ENCODE measurements at regions not wholly inside any gene's neighbourhood (a gene's known extent, or its start where the extent isn't known, plus 50 kb on each side); places are given as distances from the start of the nearest gene placed in this dataset.

GRCh38 chr12:30824311-30824710 is 69.6 kb upstream of the CAPRIN2 start:
- no peaks in the 10 kb centered on the region for H3K27me3 ChIP-seq (ENCODE audit: control insufficient read depth in 2 of 2, insufficient read depth in 2 of 2, low read length in 2 of 2)
- no peak overlapping the region for H3K4me3 ChIP-seq (ENCODE audit: low read length)
- peaks cover 41 to 69% (median 59%) of the 10 kb centered on the region in 5 donors for H3K27me3 Mint-ChIP-seq
- ChIA-PET CTCF (no interaction called here), POLR2A (no interaction called here)
- no peaks in the 10 kb centered on the region for H3K36me3 ChIP-seq (ENCODE audit: control insufficient read depth in 2 of 3, insufficient read depth in 3 of 3, low read length in 3 of 3)
- no peak overlapping the region for H3K27ac ChIP-seq (ENCODE audit: low read depth, low read length)
- H3K9me3 Mint-ChIP-seq, result peaks cover 0 to 1% (median 0%) of the 10 kb centered on the region in 11 donors
- H3K4me1 ChIP-seq (ENCODE audit: control insufficient read depth in 2 of 2, insufficient read depth in 2 of 2, low read length in 2 of 2), result peaks cover 0 to 11% of the 10 kb centered on the region in 2 donors
- no peak for DNase-seq
- no peaks in the 10 kb centered on the region for H3K9me3 ChIP-seq (ENCODE audit: control insufficient read depth in 2 of 3, low read length in 3 of 3)
- H3K4me1 Mint-ChIP-seq, result peaks cover 15 to 21% (median 19%) of the 10 kb centered on the region in 7 donors
- ATAC-seq, result no peak
- H3K27ac Mint-ChIP-seq, result no peak overlapping the region
- intact Hi-C loops (cut with micrococcal nuclease), result no loop called here
- peak overlapping the region in 9 of 10 donors; percentile 11 to 97 (median 67) for H3K4me3 Mint-ChIP-seq
- H3K36me3 Mint-ChIP-seq, result no peaks in the 10 kb centered on the region

DNA sequence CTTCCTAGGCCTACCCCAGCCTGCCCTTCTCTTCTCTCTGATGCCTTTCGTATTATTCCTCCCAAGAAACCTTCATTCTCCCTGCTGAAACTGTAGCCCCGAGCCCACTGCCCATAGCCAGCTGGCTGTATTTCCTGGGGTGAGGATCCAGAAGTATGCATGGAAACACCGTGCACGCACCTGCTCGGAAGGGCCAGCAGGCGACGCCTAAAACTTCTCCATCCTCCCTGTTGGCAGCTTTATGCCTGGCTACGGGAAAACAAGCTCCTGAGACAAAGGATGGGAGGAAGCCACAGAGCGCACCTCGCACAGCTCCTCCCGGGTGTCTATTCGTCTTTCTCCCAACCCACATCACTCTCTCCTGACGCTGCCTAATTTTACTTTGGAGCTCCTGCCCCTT is 69.0 kb upstream of the CAPRIN2 start:
- H3K27ac ChIP-seq (ENCODE audit: low read depth, low read length), result no peak overlapping the region
- Mint-ChIP-seq H3K27ac (peak overlapping the region in 1 of 9 donors; percentile 54), H3K36me3 (no peaks in the 10 kb centered on the region), H3K27me3 (peaks cover 46 to 69% (median 60%) of the 10 kb centered on the region in 5 donors), H3K4me1 (peaks cover 15 to 21% (median 19%) of the 10 kb centered on the region in 7 donors), H3K4me3 (peak overlapping the region; percentile 11 to 97 (median 92)), H3K9me3 (peaks cover 0 to 1% (median 0%) of the 10 kb centered on the region in 11 donors)
- no peaks in the 10 kb centered on the region for H3K9me3 ChIP-seq (ENCODE audit: control insufficient read depth in 2 of 3, low read length in 3 of 3)
- H3K4me1 ChIP-seq (ENCODE audit: control insufficient read depth in 2 of 2, insufficient read depth in 2 of 2, low read length in 2 of 2), result peaks cover 0 to 11% of the 10 kb centered on the region in 2 donors
- no peak for ATAC-seq
- no peaks in the 10 kb centered on the region for H3K36me3 ChIP-seq (ENCODE audit: control insufficient read depth in 2 of 3, insufficient read depth in 3 of 3, low read length in 3 of 3)
- no peak overlapping the region for H3K4me3 ChIP-seq (ENCODE audit: low read length)
- intact Hi-C loops (cut with micrococcal nuclease), result loop anchor here in 1 of 2 donors (2.0 kb wide), 1 partner anchor 23 kb away; no protein-coding TSS in a partner anchor
- ChIA-PET POLR2A (no interaction called here), CTCF (no interaction called here)
- H3K27me3 ChIP-seq (ENCODE audit: control insufficient read depth in 2 of 2, insufficient read depth in 2 of 2, low read length in 2 of 2), result no peaks in the 10 kb centered on the region
- DNase-seq, result no peak

GRCh38 chr12:30823156-30823699 is 68.5 kb upstream of the CAPRIN2 start:
- peak overlapping the region in 2 of 9 donors; percentile 18 to 54 for H3K27ac Mint-ChIP-seq
- H3K9me3 ChIP-seq (ENCODE audit: control insufficient read depth in 2 of 3, low read length in 3 of 3), result no peaks in the 10 kb centered on the region

DNA sequence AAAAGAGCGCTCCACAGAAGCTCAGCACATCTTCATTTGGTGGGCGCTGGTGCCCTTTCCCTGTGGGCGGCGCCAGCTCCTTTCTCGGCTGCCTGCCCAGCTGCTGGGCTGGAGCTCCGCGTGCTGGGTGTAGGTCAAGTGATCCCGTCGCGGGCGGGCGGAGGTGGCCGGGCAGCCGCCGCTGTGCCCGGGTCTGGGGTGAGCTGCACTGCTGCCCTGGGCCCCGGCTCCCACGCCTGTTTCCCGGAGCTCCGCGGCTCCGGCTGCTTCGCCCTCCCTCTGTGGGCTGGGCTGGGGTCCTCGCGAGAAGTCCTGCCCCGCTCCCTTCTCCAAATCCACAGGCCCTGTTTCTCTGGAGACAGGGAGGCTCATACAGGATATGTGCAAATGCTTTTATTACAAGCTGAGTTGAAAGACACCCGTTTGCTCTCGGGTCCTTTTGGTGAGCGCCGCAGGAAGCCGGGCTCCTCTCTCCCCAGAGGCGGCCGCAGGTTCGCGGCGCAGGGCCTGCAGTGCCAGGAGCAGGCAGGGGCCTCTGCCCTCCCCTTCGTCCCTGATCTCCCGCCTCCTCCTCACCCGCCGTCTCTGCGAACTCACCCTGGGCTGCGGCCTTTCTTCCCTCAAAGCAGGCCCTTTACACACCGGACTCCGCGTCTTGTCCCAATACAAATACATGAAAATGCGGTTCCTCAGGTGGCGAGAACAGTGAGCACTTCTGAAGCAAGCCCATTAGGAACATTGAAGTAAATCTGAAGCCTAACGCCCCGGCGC is 67.8 kb upstream of the CAPRIN2 start:
- ATAC-seq (peak; percentile 71), DNase-seq (peak in 7 of 9 donors; percentile 7 to 38 (median 32))
- H3K4me3 Mint-ChIP-seq, result peak overlapping the region; percentile 86 to 97 (median 92)
- no peaks in the 10 kb centered on the region for H3K36me3 ChIP-seq (ENCODE audit: control insufficient read depth in 2 of 3, insufficient read depth in 3 of 3, low read length in 3 of 3)
- H3K27ac Mint-ChIP-seq, result peak overlapping the region in 2 of 9 donors; percentile 18 to 54
- ChIA-PET POLR2A (no interaction called here), CTCF (no interaction called here)
- H3K27ac ChIP-seq (ENCODE audit: low read depth, low read length), result no peak overlapping the region
- H3K4me1 ChIP-seq (ENCODE audit: control insufficient read depth in 2 of 2, insufficient read depth in 2 of 2, low read length in 2 of 2), result peaks cover 0 to 11% of the 10 kb centered on the region in 2 donors
- peaks cover 0 to 1% (median 0%) of the 10 kb centered on the region in 11 donors for H3K9me3 Mint-ChIP-seq
- peaks cover 15 to 21% (median 19%) of the 10 kb centered on the region in 7 donors for H3K4me1 Mint-ChIP-seq
- H3K27me3 Mint-ChIP-seq, result peaks cover 52 to 70% (median 54%) of the 10 kb centered on the region in 5 donors
- no peaks in the 10 kb centered on the region for H3K36me3 Mint-ChIP-seq
- no peaks in the 10 kb centered on the region for H3K9me3 ChIP-seq (ENCODE audit: control insufficient read depth in 2 of 3, low read length in 3 of 3)
- peaks cover 0 to 2% of the 10 kb centered on the region in 2 donors for H3K27me3 ChIP-seq (ENCODE audit: control insufficient read depth in 2 of 2, insufficient read depth in 2 of 2, low read length in 2 of 2)
- H3K4me3 ChIP-seq (ENCODE audit: low read length), result peak overlapping the region; percentile 60
- intact Hi-C loops (cut with micrococcal nuclease), result loop anchor here in 1 of 2 donors (2.0 kb wide), 1 partner anchor 24 kb away; no protein-coding TSS in a partner anchor

More at GRCh38 chr12:30823156-30823699, 68.5 kb upstream of the CAPRIN2 start:
- Histone ChIP-seq H3K27me3 (ENCODE audit: control insufficient read depth in 2 of 2, insufficient read depth in 2 of 2, low read length in 2 of 2) (no peaks in the 10 kb centered on the region), H3K4me1 (ENCODE audit: control insufficient read depth in 2 of 2, insufficient read depth in 2 of 2, low read length in 2 of 2) (peaks cover 0 to 11% of the 10 kb centered on the region in 2 donors), H3K4me3 (ENCODE audit: low read length) (peak overlapping the region; percentile 60), H3K36me3 (ENCODE audit: control insufficient read depth in 2 of 3, insufficient read depth in 3 of 3, low read length in 3 of 3) (no peaks in the 10 kb centered on the region), H3K27ac (ENCODE audit: low read depth, low read length) (no peak overlapping the region)
- H3K36me3 Mint-ChIP-seq, result no peaks in the 10 kb centered on the region
- CTCF ChIA-PET, result no interaction called here
- peak; percentile 78 for ATAC-seq
- H3K4me3 Mint-ChIP-seq, result peak overlapping the region; percentile 86 to 97 (median 92)
- H3K9me3 Mint-ChIP-seq, result peaks cover 0 to 1% (median 0%) of the 10 kb centered on the region in 11 donors
- peaks cover 51 to 69% (median 59%) of the 10 kb centered on the region in 5 donors for H3K27me3 Mint-ChIP-seq
- H3K4me1 Mint-ChIP-seq, result peaks cover 15 to 21% (median 19%) of the 10 kb centered on the region in 7 donors
- POLR2A ChIA-PET, result no interaction called here
- DNase-seq, result peak in 5 of 9 donors; percentile 16 to 41 (median 31)
- intact Hi-C loops (cut with micrococcal nuclease), result loop anchor here in 1 of 2 donors (2.0 kb wide), 1 partner anchor 24 kb away; no protein-coding TSS in a partner anchor

- H3K4me3 Mint-ChIP-seq, result no peak overlapping the region
- ChIA-PET CTCF (no interaction called here), POLR2A (no interaction called here)
- H3K4me1 Mint-ChIP-seq, result peaks cover 15 to 21% (median 19%) of the 10 kb centered on the region in 7 donors
- intact Hi-C loops (cut with micrococcal nuclease), result no loop called here
- H3K4me3 ChIP-seq (ENCODE audit: low read length), result no peak overlapping the region
- H3K36me3 ChIP-seq (ENCODE audit: control insufficient read depth in 2 of 3, insufficient read depth in 3 of 3, low read length in 3 of 3), result no peaks in the 10 kb centered on the region
- no peaks in the 10 kb centered on the region for H3K36me3 Mint-ChIP-seq
- H3K4me1 ChIP-seq (ENCODE audit: control insufficient read depth in 2 of 2, insufficient read depth in 2 of 2, low read length in 2 of 2), result peaks cover 0 to 11% of the 10 kb centered on the region in 2 donors
- peaks cover 41 to 81% (median 65%) of the 10 kb centered on the region in 5 donors for H3K27me3 Mint-ChIP-seq
- DNase-seq, result no peak
- no peak for ATAC-seq
- H3K27ac ChIP-seq (ENCODE audit: low read depth, low read length), result no peak overlapping the region
- peaks cover 0 to 1% (median 0%) of the 10 kb centered on the region in 11 donors for H3K9me3 Mint-ChIP-seq
- no peaks in the 10 kb centered on the region for H3K9me3 ChIP-seq (ENCODE audit: control insufficient read depth in 2 of 3, low read length in 3 of 3)
- peaks cover 0 to 5% of the 10 kb centered on the region in 2 donors for H3K27me3 ChIP-seq (ENCODE audit: control insufficient read depth in 2 of 2, insufficient read depth in 2 of 2, low read length in 2 of 2)
- H3K27ac Mint-ChIP-seq, result no peak overlapping the region
Measured at GRCh38 chr12:30820406-30820946, 65.7 kb upstream of the CAPRIN2 start.

- H3K27me3 ChIP-seq (ENCODE audit: control insufficient read depth in 2 of 2, insufficient read depth in 2 of 2, low read length in 2 of 2), result peaks cover 0 to 5% of the 10 kb centered on the region in 2 donors
- no peak overlapping the region for H3K4me3 ChIP-seq (ENCODE audit: low read length)
- POLR2A ChIA-PET, result no interaction called here
- no peaks in the 10 kb centered on the region for H3K36me3 ChIP-seq (ENCODE audit: control insufficient read depth in 2 of 3, insufficient read depth in 3 of 3, low read length in 3 of 3)
- H3K9me3 ChIP-seq (ENCODE audit: control insufficient read depth in 2 of 3, low read length in 3 of 3), result no peaks in the 10 kb centered on the region
- H3K27ac ChIP-seq (ENCODE audit: low read depth, low read length), result no peak overlapping the region
- H3K27ac Mint-ChIP-seq, result no peak overlapping the region
- DNase-seq (no peak), ATAC-seq (no peak)
- no peaks in the 10 kb centered on the region for H3K36me3 Mint-ChIP-seq
- intact Hi-C loops (cut with micrococcal nuclease), result no loop called here
- H3K4me3 Mint-ChIP-seq, result no peak overlapping the region
- CTCF ChIA-PET, result no interaction called here
- peaks cover 0 to 9% of the 10 kb centered on the region in 2 donors for H3K4me1 ChIP-seq (ENCODE audit: control insufficient read depth in 2 of 2, insufficient read depth in 2 of 2, low read length in 2 of 2)
- H3K27me3 Mint-ChIP-seq, result peaks cover 28 to 69% (median 50%) of the 10 kb centered on the region in 5 donors
- no peaks in the 10 kb centered on the region for H3K9me3 Mint-ChIP-seq
- H3K4me1 Mint-ChIP-seq, result peaks cover 7 to 18% (median 14%) of the 10 kb centered on the region in 7 donors
Measured at GRCh38 chr12:30818562-30818961, 63.8 kb upstream of the CAPRIN2 start.
